Trophoblast cell (in vitro differentiated cells and primary cell): ENCODE measurements at regions not wholly inside any gene's neighbourhood (a gene's known extent, or its start where the extent isn't known, plus 50 kb on each side); places are given as distances from the start of the nearest gene placed in this dataset.
"Not testable (repeated sequence)": the region's sequence is repeated elsewhere in the genome, so short reads cannot be mapped to it uniquely, and the experiment has no call there.

ENCODE experiments used
- DNase-seq, 2 donors: peaks; one replicate each; pipeline ENCODE4 v3.0.0-alpha.2; 2016
- H2AFZ ChIP-seq: 2 replicates; pipeline ENCODE4 v1.6.1; 2013; ENCODE audit warnings: low read length, moderate library complexity, mild to moderate bottlenecking; ENCODE audit not compliant: insufficient read depth, poor library complexity
- H2AK5ac ChIP-seq: 2 replicates; pipeline ENCODE4 v1.6.1; 2013; ENCODE audit warnings: mild to moderate bottlenecking, low read length
- H2BK120ac ChIP-seq: 2 replicates; pipeline ENCODE4 v1.6.1; 2013; ENCODE audit warnings: low read length, mild to moderate bottlenecking, moderate library complexity; ENCODE audit not compliant: insufficient read depth, poor library complexity
- H2BK12ac ChIP-seq: 2 replicates; pipeline ENCODE4 v1.6.1; 2013; ENCODE audit warnings: mild to moderate bottlenecking, low read length, moderate library complexity
- H2BK5ac ChIP-seq: 2 replicates; pipeline ENCODE4 v1.6.1; 2013; ENCODE audit warnings: low read length, low read depth, moderate library complexity, mild to moderate bottlenecking; ENCODE audit not compliant: poor library complexity
- H3K14ac ChIP-seq: 2 replicates; pipeline ENCODE4 v1.6.1; 2013; ENCODE audit warnings: mild to moderate bottlenecking, low read length
- H3K18ac ChIP-seq: 2 replicates; pipeline ENCODE4 v1.6.1; 2013; ENCODE audit warnings: mild to moderate bottlenecking, low read length
- H3K23ac ChIP-seq: 2 replicates; pipeline ENCODE4 v1.6.1; 2013; ENCODE audit warnings: low read length
- H3K27ac ChIP-seq: 2 replicates; pipeline ENCODE4 v1.5.1; 2013; ENCODE audit warnings: low read depth, mild to moderate bottlenecking, inconsistent platforms, low read length, moderate library complexity
- H3K27me3 ChIP-seq: 2 replicates; pipeline ENCODE4 v1.6.1; 2013; ENCODE audit warnings: inconsistent platforms, mild to moderate bottlenecking, low read length, moderate library complexity; ENCODE audit not compliant: insufficient read depth
- H3K36me3 ChIP-seq, 2 experiments: 1 replicate in 1 of 2; 2 replicates in 1 of 2; pipeline ENCODE4 v1.6.1; 2013; ENCODE audit warnings: low read length in 2 of 2, mild to moderate bottlenecking in 2 of 2, moderate library complexity in 1 of 2; ENCODE audit not compliant: insufficient read depth in 2 of 2, control insufficient read depth in 1 of 2
- H3K4ac ChIP-seq: 2 replicates; pipeline ENCODE4 v1.6.1; 2013; ENCODE audit warnings: low read depth, mild to moderate bottlenecking, low read length, moderate library complexity
- H3K4me1 ChIP-seq, 2 experiments: 1 replicate in 1 of 2; 2 replicates in 1 of 2; pipeline ENCODE4 v1.6.1; 2013; ENCODE audit warnings: low read length in 2 of 2, mild to moderate bottlenecking in 2 of 2, moderate library complexity in 1 of 2; ENCODE audit not compliant: insufficient read depth in 2 of 2, control insufficient read depth in 1 of 2
- H3K4me2 ChIP-seq: 2 replicates; pipeline ENCODE4 v1.6.1; 2013; ENCODE audit warnings: inconsistent platforms, mild to moderate bottlenecking, low read length, moderate library complexity
- H3K4me3 ChIP-seq: 2 replicates; pipeline ENCODE4 v1.5.1; 2013; ENCODE audit warnings: mild to moderate bottlenecking, low read depth, low read length, inconsistent platforms
- H3K79me1 ChIP-seq: one replicate; pipeline ENCODE4 v1.6.1; 2013; ENCODE audit warnings: low read length
- H3K79me2 ChIP-seq: 2 replicates; pipeline ENCODE4 v1.6.1; 2013; ENCODE audit warnings: low read length, mild to moderate bottlenecking; ENCODE audit not compliant: control insufficient read depth, insufficient read depth, poor library complexity
- H3K9ac ChIP-seq: 2 replicates; pipeline ENCODE4 v1.6.1; 2013; ENCODE audit warnings: mild to moderate bottlenecking, low read length
- H3K9me3 ChIP-seq: 2 replicates; pipeline ENCODE4 v1.6.1; 2013; ENCODE audit warnings: low read depth, mild to moderate bottlenecking, control low read depth, inconsistent platforms, low read length; ENCODE audit not compliant: insufficient read depth
- H4K12ac ChIP-seq: 2 replicates; pipeline ENCODE4 v1.6.1; 2013; ENCODE audit warnings: low read depth, mild to moderate bottlenecking, low read length, moderate library complexity
- H4K8ac ChIP-seq: 2 replicates; pipeline ENCODE4 v1.6.1; 2013; ENCODE audit warnings: low read depth, mild to moderate bottlenecking, low read length, moderate library complexity
- H4K91ac ChIP-seq: one replicate; pipeline ENCODE4 v1.6.1; 2013; ENCODE audit warnings: low read depth, mild to moderate bottlenecking, low read length, moderate library complexity
- WGBS: extraction: QIAGEN DNeasy Blood & Tissue Kit; methylation state at CpG from one replicate; pipeline ENCODE4 v1.1.7; 2013; ENCODE audit warnings: missing lambda C conversion rate; ENCODE audit not compliant: insufficient read length, insufficient coverage; ENCODE audit errors: extremely low coverage; 5-methylcytosine and 5-hydroxymethylcytosine counted together

DNA sequence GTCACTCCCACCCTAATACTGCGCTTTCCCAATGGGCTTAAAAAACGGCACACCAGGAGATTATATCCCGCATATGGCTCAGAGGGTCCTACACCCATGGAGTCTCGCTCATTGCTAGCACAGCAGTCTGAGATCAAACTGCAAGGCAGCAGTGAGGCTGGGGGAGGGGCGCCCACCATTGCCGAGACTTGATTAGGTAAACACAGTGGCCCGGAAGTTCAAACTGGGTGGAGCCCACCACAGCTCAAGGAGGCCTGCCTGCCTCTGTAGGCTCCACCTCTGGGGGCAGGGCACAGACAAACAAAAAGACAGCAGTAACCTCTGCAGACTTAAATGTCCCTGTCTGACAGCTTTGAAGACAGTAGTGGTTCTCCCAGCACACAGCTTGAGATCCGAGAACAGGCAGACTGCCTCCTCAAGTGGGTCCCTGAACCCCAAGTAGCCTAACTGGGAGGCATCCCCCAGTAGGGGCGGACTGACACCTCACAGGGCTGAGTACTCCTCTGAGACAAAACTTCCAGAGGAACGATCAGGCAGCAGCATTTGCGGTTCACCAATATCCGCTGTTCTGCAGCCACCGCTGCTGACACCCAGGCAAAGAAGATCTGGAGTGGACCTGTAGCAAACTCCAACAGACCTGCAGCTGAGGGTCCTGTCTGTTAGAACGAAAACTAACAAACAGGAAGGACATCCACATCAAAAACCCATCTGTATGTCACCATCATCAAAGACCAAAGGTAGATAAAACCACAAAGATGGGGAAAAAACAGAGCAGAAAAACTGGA is 1085.6 kb upstream of the FANCL start:
- not testable (repeated sequence) for H2AK5ac ChIP-seq, H2BK120ac ChIP-seq, H2BK5ac ChIP-seq, H3K27ac ChIP-seq, H3K27me3 ChIP-seq, H3K4me1 ChIP-seq, H3K4ac ChIP-seq, H3K18ac ChIP-seq, H3K79me2 ChIP-seq, H4K8ac ChIP-seq, H3K36me3 ChIP-seq, H3K4me3 ChIP-seq, H4K91ac ChIP-seq, H3K79me1 ChIP-seq, H3K23ac ChIP-seq, H3K9ac ChIP-seq, H3K14ac ChIP-seq, DNase-seq, H4K12ac ChIP-seq, H3K9me3 ChIP-seq, H2AFZ ChIP-seq, H3K4me2 ChIP-seq, H2BK12ac ChIP-seq
- no CpG with 5 or more reads among the region's 14 CpGs for WGBS

DNA sequence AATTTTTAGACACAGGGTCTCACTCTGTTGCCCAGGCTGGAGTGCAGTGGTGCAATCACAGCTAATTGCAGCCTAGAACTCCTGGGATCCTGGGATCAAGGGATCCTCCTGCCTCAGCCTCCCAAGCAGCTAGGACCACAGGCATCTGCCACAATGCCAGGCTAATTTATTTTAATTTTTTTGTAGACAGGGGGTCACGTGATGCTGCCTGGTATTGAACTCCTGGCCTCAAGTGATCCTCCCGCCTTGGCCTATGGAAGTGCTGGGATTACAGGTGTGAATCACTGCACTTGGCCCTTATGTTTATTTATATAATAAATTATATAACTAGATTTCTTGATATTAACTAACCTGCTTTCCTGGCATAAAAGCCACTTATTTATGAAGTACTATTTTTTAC is 1081.7 kb upstream of the FANCL start:
- no peaks in the 10 kb centered on the region for H3K79me1 ChIP-seq
- H3K27ac ChIP-seq: no peak overlapping the region
- no peak overlapping the region for H2BK12ac ChIP-seq
- no peak overlapping the region for H3K18ac ChIP-seq
- H4K12ac ChIP-seq: no peak overlapping the region
- WGBS: no CpG with 5 or more reads among the region's 2 CpGs
- H4K91ac ChIP-seq: no peak overlapping the region
- no peak overlapping the region for H2BK5ac ChIP-seq
- no peaks in the 10 kb centered on the region for H3K36me3 ChIP-seq
- H2AK5ac ChIP-seq: no peak overlapping the region
- no peaks in the 10 kb centered on the region for H3K79me2 ChIP-seq
- DNase-seq: no peak
- H2AFZ ChIP-seq: no peak overlapping the region
- no peaks in the 10 kb centered on the region for H3K4me1 ChIP-seq
- H3K9me3 ChIP-seq: peaks cover 3% of the 10 kb centered on the region
- H3K4ac ChIP-seq: no peak overlapping the region
- no peak overlapping the region for H3K23ac ChIP-seq
- H3K9ac ChIP-seq: no peak overlapping the region
- H3K27me3 ChIP-seq: no peaks in the 10 kb centered on the region
- H3K14ac ChIP-seq: no peak overlapping the region
- no peak overlapping the region for H4K8ac ChIP-seq
- H3K4me2 ChIP-seq: no peak overlapping the region
- H3K4me3 ChIP-seq: no peak overlapping the region
- H2BK120ac ChIP-seq: no peak overlapping the region

DNA sequence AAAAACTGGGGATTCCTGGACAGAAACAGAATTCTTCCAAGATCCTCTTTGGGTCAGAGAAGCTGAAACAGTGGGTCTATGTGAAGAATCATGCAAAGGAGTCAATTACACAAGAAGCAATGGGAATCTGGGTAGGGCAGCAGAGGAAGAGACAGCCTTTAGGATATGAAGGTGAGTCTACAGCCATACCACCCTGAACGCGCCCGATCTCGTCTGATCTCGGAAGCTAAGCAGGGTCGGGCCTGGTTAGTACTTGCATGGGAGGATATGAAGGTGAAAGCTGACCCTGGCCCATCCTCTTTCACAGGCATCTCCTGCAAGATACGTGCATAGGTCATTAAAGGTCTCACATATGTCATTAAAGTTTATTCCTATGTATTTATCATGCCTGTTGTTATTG is 1080.9 kb upstream of the FANCL start:
- no peak overlapping the region for H2BK120ac ChIP-seq
- no peak overlapping the region for H2BK12ac ChIP-seq
- H2AK5ac ChIP-seq: no peak overlapping the region
- no peak overlapping the region for H3K4me3 ChIP-seq
- H2AFZ ChIP-seq: no peak overlapping the region
- H3K14ac ChIP-seq: no peak overlapping the region
- H2BK5ac ChIP-seq: no peak overlapping the region
- H3K79me2 ChIP-seq: no peaks in the 10 kb centered on the region
- no peak overlapping the region for H3K4me2 ChIP-seq
- no peak overlapping the region for H4K12ac ChIP-seq
- no peaks in the 10 kb centered on the region for H3K27me3 ChIP-seq
- no peak overlapping the region for H3K27ac ChIP-seq
- H3K36me3 ChIP-seq: no peaks in the 10 kb centered on the region
- H4K8ac ChIP-seq: no peak overlapping the region
- no peak overlapping the region for H3K4ac ChIP-seq
- H3K4me1 ChIP-seq: no peaks in the 10 kb centered on the region
- DNase-seq: no peak
- no peak overlapping the region for H3K9ac ChIP-seq
- H3K79me1 ChIP-seq: no peaks in the 10 kb centered on the region
- H3K18ac ChIP-seq: no peak overlapping the region
- H4K91ac ChIP-seq: no peak overlapping the region
- WGBS: no CpG with 5 or more reads among the region's 7 CpGs
- peaks cover 3% of the 10 kb centered on the region for H3K9me3 ChIP-seq
- H3K23ac ChIP-seq: no peak overlapping the region

DNA sequence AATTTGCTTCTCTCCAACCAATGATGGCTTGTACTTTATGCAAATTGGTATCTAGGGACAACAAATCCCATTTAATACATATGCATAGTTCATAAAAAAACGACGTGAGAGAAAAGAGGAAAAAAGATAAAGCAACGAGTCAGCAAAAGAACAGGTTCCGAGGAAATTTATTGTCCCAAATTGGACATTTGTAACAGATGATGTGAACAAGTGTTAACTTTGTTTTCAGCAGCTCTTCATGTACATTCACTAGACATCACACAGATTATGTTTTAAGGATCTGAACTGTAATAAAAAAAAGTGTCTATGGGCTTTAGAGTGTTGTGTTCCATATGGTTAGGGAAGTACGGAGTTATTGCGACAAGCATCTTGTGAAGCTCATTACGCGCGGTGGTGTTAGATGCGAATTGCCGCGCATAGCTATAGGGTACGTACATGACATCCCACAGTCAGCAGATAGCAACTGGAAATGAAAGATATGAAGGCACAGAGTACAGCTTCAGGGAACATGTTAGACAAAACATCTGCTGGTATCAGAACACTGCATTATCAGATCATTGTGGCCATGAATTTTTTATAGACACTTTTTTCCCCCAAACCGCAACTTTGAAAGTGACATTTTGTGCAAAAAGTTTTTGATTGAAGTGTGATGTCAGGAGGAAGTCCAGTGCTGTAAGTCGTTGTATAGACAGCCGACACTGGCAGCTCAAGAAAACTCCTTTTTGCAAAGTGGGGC is 1073.1 kb upstream of the FANCL start:
- Histone ChIP-seq H2AK5ac (no peak overlapping the region), H2BK5ac (no peak overlapping the region), H3K9ac (no peak overlapping the region), H3K4ac (no peak overlapping the region), H3K18ac (no peak overlapping the region), H2AFZ (no peak overlapping the region), H3K4me3 (no peak overlapping the region), H3K79me2 (no peaks in the 10 kb centered on the region), H3K23ac (no peak overlapping the region), H4K91ac (no peak overlapping the region), H3K27me3 (no peaks in the 10 kb centered on the region), H3K9me3 (no peaks in the 10 kb centered on the region), H3K14ac (no peak overlapping the region), H2BK12ac (no peak overlapping the region), H3K36me3 (no peaks in the 10 kb centered on the region), H3K4me2 (no peak overlapping the region), H3K79me1 (no peaks in the 10 kb centered on the region), H3K4me1 (no peaks in the 10 kb centered on the region), H4K12ac (no peak overlapping the region), H3K27ac (no peak overlapping the region), H2BK120ac (no peak overlapping the region), H4K8ac (no peak overlapping the region)
- no CpG with 5 or more reads among the region's 16 CpGs for WGBS
- no peak for DNase-seq
